Keratinocyte (primary cell): ENCODE measurements at regions not wholly inside any gene's neighbourhood (a gene's known extent, or its start where the extent isn't known, plus 50 kb on each side); places are given as distances from the start of the nearest gene placed in this dataset.
A peak's percentile ranks its signal among the peaks of the same experiment; 100 is the strongest.

ENCODE experiments used
- DNase-seq: peaks from one replicate; pipeline ENCODE4 v3.0.0-alpha.2; 2011; ENCODE audit warnings: low read depth, missing footprints, low spot score
- FAIRE-seq: peaks from 2 replicates; lab custom pipeline; 2011; peaks lifted over from hg19 to GRCh38; lab: Jason Lieb, UNC
- H2AFZ ChIP-seq: 2 replicates; pipeline ENCODE4 v1.6.0; 2012; ENCODE audit warnings: low read length, control low read depth, inconsistent platforms; ENCODE audit not compliant: control insufficient read depth
- H3K27ac ChIP-seq: 2 replicates; pipeline ENCODE4 v1.5.1; 2011; ENCODE audit warnings: low read length; ENCODE audit not compliant: control insufficient read depth, insufficient read depth
- H3K27me3 ChIP-seq: 3 replicates; pipeline ENCODE4 v1.6.0; 2011; ENCODE audit warnings: low read length; ENCODE audit not compliant: control insufficient read depth, insufficient read depth; ENCODE audit errors: extremely low read depth
- H3K36me3 ChIP-seq, 2 experiments: 2 replicates in 1 of 2; 3 replicates in 1 of 2; pipeline ENCODE4 v1.5.1; 2011; ENCODE audit warnings: low read length in 2 of 2, mild to moderate bottlenecking in 1 of 2; ENCODE audit not compliant: control insufficient read depth in 2 of 2, insufficient read depth in 2 of 2; ENCODE audit errors: extremely low read depth in 1 of 2
- H3K4me1 ChIP-seq: 3 replicates; pipeline ENCODE4 v1.5.1; 2011; ENCODE audit warnings: low read length; ENCODE audit not compliant: control insufficient read depth, insufficient read depth; ENCODE audit errors: extremely low read depth
- H3K4me2 ChIP-seq: 3 replicates; pipeline ENCODE4 v1.6.0; 2011; ENCODE audit warnings: low read depth, low read length; ENCODE audit not compliant: control insufficient read depth, insufficient read depth; ENCODE audit errors: extremely low read depth
- H3K4me3 ChIP-seq, 3 experiments: fragments of 200-600 bp in 1 of 3; sonication (generic) in 1 of 3; 2 replicates in 2 of 3; 3 replicates in 1 of 3; pipeline ENCODE4 v1.5.1; 2011 to 2016; ENCODE audit warnings: low read length in 3 of 3, mild to moderate bottlenecking in 3 of 3, control low read depth in 2 of 3, inconsistent platforms in 1 of 3, low read depth in 1 of 3, mixed read lengths in 1 of 3, mixed run types in 1 of 3, moderate library complexity in 1 of 3; ENCODE audit not compliant: control insufficient read depth in 2 of 3, insufficient read depth in 2 of 3; ENCODE audit errors: extremely low read depth in 1 of 3
- H3K79me2 ChIP-seq: 2 replicates; pipeline ENCODE4 v1.6.0; 2012; ENCODE audit warnings: low read length; ENCODE audit not compliant: control insufficient read depth, insufficient read depth
- H3K9ac ChIP-seq: 3 replicates; pipeline ENCODE4 v1.6.0; 2011; ENCODE audit warnings: low read length; ENCODE audit not compliant: control insufficient read depth, insufficient read depth; ENCODE audit errors: extremely low read depth
- H3K9me1 ChIP-seq: 3 replicates; pipeline ENCODE4 v1.6.0; 2011; ENCODE audit warnings: low read length; ENCODE audit not compliant: control insufficient read depth, insufficient read depth; ENCODE audit errors: extremely low read depth
- H3K9me3 ChIP-seq: 2 replicates; pipeline ENCODE4 v1.5.1; 2012; ENCODE audit warnings: low read depth, low read length; ENCODE audit not compliant: control insufficient read depth
- H4K20me1 ChIP-seq: 3 replicates; pipeline ENCODE4 v1.6.0; 2011; ENCODE audit warnings: low read length; ENCODE audit not compliant: control insufficient read depth, insufficient read depth; ENCODE audit errors: extremely low read depth
- CTCF ChIP-seq, 3 experiments: IDR thresholded peaks in 1 of 3; conservative IDR thresholded peaks in 1 of 3; optimal IDR thresholded peaks in 1 of 3; 2 replicates in 2 of 3; 3 replicates in 1 of 3; pipeline versions ENCODE3 to v1.5.1; 2011; ENCODE audit warnings: low read length in 3 of 3, mild to moderate bottlenecking in 3 of 3, moderate library complexity in 2 of 3, control low read depth in 1 of 3, inconsistent platforms in 1 of 3; ENCODE audit not compliant: insufficient read depth in 2 of 3; ENCODE audit errors: extremely low read depth in 1 of 3
- EZH2 ChIP-seq: IDR thresholded peaks from one replicate; pipeline ENCODE4 v1.6.1; 2012; ENCODE audit warnings: inconsistent platforms, mild to moderate bottlenecking, low read length, moderate library complexity
- dilution Hi-C: fragments of 300-500 bp; cut with MboI; formaldehyde crosslinking; loops from one replicate; pipeline ENCODE4 v1.7.0; 2020; ENCODE audit warnings: low sequenced_read_pairs; ENCODE audit not compliant: extremely low pct_ligation_motif_present

DNA sequence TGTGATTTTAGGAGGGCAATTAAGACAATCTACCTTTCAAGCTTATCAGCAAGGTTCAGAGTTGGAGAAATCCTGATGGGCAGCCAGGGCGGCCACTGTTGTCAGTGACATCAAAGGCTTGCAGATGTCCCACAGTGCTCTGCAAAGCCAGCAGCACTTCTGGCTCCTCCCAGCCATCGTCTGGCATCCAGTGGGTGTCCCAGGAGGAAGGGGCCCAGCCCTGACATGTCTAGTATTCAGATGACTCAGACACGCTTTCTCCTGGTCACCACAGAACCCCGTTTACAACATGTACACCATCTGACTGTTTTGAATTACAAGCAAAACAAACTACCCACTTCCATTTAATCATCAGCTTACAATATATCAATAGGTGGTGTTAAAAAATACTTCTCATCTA, 61.4 kb downstream of the CYRIA start:
- Histone ChIP-seq H3K27ac (no peak overlapping the region), H3K79me2 (no peaks in the 10 kb centered on the region), H3K27me3 (no peaks in the 10 kb centered on the region), H3K4me3 (no peak overlapping the region), H3K36me3 (no peaks in the 10 kb centered on the region), H3K9ac (no peak overlapping the region), H4K20me1 (no peaks in the 10 kb centered on the region), H3K9me3 (no peaks in the 10 kb centered on the region), H3K4me2 (no peak overlapping the region), H2AFZ (no peak overlapping the region), H3K9me1 (no peaks in the 10 kb centered on the region), H3K4me1 (peaks cover 8% of the 10 kb centered on the region)
- dilution Hi-C loops = no loop called here
- TF ChIP-seq CTCF (optimal IDR thresholded peaks at IDR 0.05 in 1 of 3, IDR thresholded peaks at IDR 0.05 in 1 of 3, conservative IDR thresholded peaks at IDR 0.05 in 1 of 3; ENCODE audit: extremely low read depth in 1 of 3, insufficient read depth in 2 of 3, low read length in 3 of 3) = no peak
- TF ChIP-seq EZH2 = no peak
- peak; percentile 20 for FAIRE-seq
- DNase-seq = peak; percentile 13

- Histone ChIP-seq H3K4me1 (no peaks in the 10 kb centered on the region), H3K27ac (no peak overlapping the region), H3K9me1 (no peaks in the 10 kb centered on the region), H3K36me3 (no peaks in the 10 kb centered on the region), H3K9ac (no peak overlapping the region), H2AFZ (no peak overlapping the region), H3K4me3 (no peak overlapping the region), H3K79me2 (no peaks in the 10 kb centered on the region), H3K4me2 (no peak overlapping the region), H3K9me3 (no peaks in the 10 kb centered on the region), H3K27me3 (no peaks in the 10 kb centered on the region), H4K20me1 (no peaks in the 10 kb centered on the region)
- dilution Hi-C loops = no loop called here
- DNase-seq = no peak
- FAIRE-seq = no peak
- TF ChIP-seq CTCF (optimal IDR thresholded peaks at IDR 0.05 in 1 of 3, IDR thresholded peaks at IDR 0.05 in 1 of 3, conservative IDR thresholded peaks at IDR 0.05 in 1 of 3; ENCODE audit: extremely low read depth in 1 of 3, insufficient read depth in 2 of 3, low read length in 3 of 3) = no peak
- TF ChIP-seq EZH2 = no peak
These were observed 74.2 kb downstream of the CYRIA start for GRCh38 chr2:16591370-16591933.
